ENCODE measurements at regions not wholly inside any gene's neighbourhood (a gene's known extent, or its start where the extent isn't known, plus 50 kb on each side); places are given as distances from the start of the nearest gene placed in this dataset.

DNA sequence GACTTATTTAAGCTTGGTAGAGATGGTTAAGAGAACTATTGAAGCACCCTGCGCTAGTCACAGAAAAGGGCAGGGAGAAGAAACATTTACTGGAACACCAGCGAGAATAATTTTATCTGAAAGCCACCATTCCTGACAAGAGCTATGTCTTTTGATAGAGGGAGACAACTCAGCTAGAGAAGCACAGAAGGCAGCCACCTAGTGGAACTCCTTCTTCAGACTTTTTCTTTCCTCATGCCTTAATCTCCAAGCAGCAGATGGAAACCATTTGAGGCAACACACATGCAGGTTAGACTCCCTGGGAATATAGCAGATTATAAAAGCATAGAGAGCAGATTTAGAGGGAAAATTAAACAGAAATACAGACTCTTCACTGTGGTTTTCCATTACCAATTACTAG lies 813.4 kb downstream of the SLITRK6 start:
- no peak for DNase-seq (ENCODE audit: low read depth)

DNA sequence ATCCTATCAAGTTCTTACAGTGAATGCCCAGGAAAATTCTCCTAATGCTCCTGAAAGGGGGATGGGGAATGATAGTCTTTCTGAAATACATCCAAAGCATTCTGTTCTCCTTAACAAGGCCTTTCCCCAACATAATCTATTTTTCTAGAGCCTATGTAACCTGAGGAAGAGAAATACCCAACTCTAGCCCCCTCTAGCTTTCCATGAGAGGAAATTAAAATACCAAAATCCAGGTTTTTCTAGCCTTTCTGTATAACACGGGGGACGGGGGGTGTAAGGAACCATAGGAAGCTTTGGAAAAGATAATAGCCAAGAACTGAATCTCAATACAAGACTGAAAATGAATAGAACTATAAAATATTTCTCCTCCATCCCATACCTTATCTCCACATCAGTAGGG lies 815.9 kb downstream of the SLITRK6 start:
- DNase-seq (ENCODE audit: low read depth), result no peak

DNA sequence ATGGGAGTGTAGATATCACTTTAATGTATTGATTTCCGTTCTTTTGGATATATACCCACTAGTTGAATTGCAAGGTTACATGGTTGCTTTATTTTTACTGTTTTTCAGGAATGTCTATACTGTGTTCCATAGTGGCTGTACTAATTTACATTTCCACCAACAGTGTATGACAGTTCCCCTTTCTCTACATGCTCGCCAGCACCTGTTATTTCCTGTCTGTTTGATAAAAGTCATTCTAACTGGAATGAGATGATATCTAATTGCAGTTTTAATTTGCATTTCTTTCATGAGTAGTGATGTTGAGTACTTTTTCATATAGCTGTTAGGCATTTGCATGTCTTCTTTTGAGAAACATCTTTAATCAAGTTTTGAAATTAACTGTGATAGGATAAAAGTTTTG lies 818.6 kb downstream of the SLITRK6 start:
- DNase-seq (ENCODE audit: low read depth), result no peak

DNA sequence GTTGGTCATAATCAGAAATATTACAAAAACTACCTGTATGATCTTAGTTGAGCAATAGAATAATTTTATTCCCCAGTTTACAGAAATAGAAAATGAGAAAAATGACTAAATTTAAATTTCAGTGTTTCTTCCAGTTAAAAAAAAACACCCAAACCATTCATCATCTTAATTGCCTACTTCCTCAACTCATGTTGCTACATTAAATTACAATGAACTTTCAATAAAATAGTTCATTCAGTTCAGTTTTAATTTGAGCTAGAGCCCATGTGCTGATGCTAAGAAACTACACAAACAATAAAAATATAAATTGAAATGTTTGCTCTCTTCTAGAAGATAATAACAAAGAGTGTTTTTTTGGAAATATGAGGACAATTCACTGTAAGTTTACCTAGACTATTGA lies 820.4 kb downstream of the SLITRK6 start:
- no peak for DNase-seq (ENCODE audit: low read depth)

DNA sequence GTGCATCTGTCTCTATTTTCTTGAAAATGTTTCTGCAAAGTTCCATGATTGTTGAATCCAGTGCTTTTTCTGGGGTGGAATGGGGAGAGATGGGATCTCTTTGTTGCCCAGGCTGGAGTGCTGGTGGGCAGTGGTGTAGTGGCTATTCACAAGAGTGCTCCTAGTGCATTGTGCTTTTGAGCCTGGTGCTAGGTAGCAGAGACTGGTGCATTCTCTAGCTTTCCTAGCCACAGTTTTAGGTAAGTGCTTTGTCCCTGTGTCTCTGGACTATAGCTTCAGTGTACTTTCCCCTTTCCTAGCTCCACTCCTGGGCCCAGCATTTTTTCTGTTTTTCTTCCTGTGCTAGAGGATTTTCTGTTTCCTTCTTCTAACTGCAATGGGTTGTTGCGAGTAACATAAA lies 825.6 kb downstream of the SLITRK6 start:
- no peak for DNase-seq (ENCODE audit: low read depth)

DNA sequence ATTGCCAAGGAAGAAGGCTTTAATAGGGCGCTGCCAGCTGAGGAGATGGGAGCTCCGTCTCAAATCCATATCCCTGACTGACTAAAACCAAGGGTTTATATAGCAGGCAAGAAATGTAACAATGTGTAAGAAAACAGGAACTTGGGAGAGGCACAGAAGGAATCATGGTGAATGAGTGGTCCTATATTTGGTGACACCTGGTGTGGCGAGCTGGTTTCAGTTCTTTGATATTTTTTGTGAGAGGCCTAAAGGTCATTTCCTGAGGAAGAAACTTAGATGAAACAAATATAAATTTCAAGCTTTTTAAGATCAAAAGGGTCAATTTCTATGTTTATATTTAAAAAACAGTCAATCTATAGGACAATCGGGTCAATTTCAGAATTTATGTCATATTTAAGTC lies 826.3 kb downstream of the SLITRK6 start:
- DNase-seq (ENCODE audit: low read depth), result no peak

DNA sequence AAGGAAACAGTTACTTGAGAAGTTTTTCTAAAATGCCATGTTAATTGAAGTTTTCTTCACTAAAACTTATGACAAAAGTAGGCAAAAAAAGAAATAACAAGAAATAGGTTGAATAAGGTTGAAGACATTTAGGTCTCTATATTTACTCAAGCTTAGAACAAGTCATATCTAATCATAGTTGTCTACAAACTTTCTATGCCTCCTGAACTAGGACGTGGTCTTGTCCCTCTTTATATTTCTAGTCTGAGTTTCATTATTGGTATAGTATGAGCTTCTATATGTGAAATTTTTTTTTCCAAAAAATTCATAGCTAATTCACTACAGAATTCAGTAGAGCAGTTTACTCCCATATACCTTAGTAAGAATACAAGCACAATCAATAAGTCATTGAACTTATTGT lies 836.4 kb downstream of the SLITRK6 start:
- DNase-seq (ENCODE audit: low read depth), result no peak

DNA sequence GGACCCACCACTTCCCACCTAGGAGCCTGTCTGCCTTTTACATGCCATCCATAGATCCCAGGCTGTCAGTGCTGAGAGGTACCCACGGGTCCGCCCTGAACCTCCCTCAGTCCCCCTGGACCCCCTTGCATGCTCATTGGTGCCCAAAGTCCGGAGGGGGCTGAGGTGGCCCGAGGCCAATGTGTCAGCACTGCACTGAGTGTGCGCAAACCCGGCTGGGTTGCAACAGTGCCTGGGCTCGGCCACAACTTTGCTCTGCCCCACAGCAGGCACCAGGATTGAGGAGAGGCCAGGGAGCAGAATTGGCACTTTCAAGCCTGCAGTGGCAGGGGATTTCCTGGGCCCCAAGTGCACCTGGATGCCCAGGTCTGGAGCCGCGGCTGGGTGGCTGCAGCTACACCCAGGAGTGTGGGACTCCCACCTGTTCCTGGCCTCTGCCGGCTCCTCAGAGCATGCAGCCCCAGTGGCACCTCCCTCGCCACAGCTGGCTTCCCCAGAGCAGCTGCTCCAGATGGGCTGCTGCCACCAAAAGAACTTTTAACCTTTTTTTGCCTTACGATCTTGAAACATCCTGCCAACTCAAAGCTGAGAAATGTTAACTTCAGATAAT lies 837.0 kb downstream of the SLITRK6 start:
- DNase-seq (ENCODE audit: low read depth), result no peak

DNA sequence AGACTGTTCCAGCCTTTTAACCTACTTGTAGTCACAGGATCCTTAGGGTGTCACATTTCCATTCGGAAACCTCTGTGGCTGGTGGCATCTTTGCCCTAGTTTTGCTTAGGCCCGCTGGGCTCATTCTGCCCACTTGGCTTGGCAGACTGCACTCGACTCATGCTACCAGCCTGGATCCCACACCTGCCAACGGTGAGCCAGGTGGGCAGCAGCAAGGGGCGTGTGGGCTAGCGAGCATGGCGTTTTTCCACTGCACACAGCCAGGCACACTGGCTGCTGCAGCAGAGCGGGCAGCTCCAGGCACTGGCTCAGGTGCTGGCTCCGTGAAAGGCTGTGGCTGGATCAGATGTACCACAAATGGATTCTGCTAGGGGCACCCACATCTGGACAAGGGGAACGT lies 838.2 kb downstream of the SLITRK6 start:
- DNase-seq (ENCODE audit: low read depth), result no peak

DNA sequence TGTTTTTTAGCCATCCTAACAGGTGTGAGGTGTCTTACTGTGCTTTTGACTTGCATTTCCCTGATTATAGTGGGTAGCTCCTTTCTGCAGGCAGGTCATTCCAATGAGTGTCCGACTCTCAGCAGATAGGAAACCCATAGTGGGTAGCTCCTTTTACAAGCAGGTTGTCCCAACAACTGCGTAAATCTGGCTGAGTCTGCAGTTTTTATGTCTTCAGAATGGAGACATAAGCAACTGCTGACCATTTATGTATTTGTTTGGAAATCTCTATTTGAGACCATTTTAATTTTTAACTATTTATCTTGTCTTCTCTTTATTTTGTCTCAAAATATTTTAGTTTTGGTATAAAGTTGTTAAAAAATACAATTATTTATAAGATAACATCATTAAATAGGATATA lies 839.4 kb downstream of the SLITRK6 start:
- no peak for DNase-seq (ENCODE audit: low read depth)

DNA sequence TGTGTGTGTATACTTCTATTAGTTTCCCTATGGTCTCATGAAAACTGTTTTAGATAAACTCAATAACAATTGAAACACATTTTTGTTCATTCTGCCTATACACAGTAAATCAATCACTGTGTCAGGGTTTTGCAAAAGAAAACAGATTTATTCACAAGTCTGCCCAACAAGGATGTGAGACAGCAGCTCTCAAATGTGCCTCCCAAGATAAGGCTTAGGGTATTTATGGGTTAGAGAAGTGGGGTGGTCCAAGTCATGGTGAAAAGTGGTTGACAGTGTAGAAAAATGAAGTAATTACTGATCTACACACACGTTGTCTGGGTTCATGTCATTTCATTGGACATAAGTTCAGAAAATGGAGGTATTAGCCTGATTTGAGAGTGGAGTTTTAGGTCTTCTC lies 844.6 kb downstream of the SLITRK6 start:
- DNase-seq (ENCODE audit: low read depth), result no peak

DNA sequence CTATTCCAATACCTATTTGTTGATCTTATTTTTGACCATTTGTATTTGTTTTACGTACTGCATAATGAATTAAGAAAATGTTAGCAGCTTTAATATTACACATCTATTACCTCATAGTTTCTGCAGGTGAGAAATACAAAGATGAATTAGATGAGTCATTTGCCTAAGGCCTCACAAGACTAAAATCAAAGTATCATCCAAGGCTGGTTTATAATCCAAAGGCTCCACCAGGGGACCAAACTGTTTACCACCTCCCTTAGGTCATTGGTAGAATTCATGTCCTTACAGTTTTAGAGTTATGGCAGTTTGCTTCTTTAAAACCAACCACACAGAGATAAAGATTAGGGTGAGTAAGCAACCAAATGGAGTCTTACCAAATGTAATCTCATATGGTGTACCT lies 848.1 kb downstream of the SLITRK6 start:
- DNase-seq (ENCODE audit: low read depth), result no peak

DNA sequence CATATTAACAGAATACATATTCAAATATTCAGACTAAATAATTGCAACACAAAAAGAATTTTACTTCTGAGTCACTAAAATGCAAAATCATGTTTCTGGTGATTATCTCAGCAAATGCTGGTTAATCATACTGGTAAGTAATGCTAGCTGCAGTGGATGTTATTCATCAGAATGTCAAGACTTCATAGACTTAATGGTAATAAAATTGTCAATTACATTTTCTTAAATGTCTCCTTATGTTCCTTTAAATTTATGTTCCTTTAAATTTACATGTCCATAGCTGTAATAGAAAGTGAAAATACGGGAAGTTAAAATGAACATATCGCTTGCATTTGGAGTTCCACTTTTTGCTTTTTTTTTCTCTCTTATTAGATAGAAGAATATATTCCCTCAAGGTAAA lies 853.0 kb downstream of the SLITRK6 start:
- no peak for DNase-seq (ENCODE audit: low read depth)

DNA sequence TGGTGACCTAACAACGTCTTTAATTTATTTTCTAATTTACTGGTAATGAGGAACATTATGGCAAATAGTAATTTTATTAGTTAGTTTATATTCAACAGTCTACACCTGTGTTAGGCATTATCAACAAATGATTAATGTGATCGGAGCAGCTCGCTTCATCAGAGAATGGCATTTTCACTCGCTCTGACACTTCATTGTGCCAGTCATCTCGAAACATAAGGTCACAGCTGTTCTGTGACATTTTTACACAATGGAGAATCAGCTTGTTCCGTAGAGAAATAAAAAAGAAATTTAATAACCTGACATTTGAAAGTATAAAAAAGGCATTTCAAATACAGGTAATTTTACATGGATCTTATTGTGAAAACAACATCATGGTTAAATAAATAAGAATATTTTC lies 858.4 kb downstream of the SLITRK6 start:
- DNase-seq (ENCODE audit: low read depth), result no peak

DNA sequence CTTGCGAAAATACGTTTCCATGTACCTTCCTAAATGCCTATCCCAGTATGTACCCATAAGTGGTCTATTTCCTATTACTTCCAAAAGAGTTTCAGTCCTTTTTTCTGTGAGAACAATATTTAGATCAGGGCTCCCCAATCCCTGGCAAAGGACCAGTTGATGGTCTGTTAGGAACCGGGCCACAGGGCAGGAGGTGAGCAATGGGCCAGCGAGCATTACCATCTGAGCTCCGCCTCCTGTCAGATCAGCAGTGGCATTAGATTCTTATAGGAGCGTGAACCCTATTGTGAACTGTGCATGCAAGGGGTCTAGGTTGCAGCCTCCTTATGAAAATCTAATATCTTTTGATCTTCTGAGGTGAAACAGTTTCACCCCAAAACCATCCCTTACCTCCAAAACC lies 859.1 kb downstream of the SLITRK6 start:
- DNase-seq (ENCODE audit: low read depth), result no peak

DNA sequence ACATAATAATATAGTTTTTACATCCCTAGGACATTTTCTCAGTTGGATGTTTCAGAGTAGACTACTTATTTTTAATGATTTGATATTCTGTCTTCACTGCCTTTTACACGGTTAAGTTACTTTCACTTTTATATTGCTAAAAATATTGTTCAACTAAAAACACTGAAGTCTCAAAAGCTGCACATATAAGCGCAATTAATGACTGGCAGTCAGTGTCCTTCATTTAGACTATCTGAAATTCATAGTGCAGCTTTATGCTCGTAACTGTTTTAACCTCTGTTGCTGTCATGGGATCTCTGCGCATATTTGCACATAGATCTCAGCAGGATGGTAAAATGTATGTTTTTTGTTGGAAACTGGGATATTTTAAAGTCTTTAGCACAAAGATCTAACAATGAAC lies 864.3 kb downstream of the SLITRK6 start:
- no peak for DNase-seq (ENCODE audit: low read depth)

DNA sequence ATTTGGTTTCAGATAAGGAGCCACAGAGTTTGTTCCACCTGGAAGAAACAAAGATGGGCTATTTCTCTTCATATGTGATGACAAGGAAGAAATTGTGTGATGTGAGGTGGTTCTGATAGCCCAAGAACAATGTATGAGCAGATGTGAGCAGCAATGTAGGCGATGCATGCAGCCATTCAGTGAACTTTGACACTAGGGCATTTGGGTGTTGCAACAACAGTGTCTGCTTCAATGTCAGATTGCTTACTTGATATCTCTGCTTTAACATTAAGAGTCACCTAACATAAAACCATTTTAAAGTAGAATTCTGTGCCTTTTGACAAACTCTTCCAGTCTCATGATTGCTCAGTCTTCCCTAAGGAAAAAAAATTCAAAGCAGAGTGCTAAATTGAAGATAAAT lies 865.4 kb downstream of the SLITRK6 start:
- DNase-seq (ENCODE audit: low read depth), result no peak

DNA sequence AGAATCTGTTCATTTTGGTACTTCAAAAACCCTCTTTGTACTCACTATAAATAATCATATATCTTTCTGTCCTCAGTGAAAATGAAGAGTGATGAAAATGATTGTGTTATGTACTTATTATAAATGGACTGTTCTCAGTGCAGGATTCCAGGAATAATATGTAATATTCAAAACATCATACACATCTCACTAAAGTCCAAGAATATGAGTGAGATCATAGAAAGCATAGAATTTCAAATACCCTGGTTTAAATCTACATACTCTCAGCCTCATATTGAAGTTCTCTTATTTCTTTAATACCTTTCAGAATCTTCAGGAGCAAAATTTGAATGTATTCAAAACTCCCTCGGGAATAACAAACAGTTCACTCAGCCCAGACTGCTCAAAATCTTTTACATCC lies 868.0 kb downstream of the SLITRK6 start:
- no peak for DNase-seq (ENCODE audit: low read depth)

DNA sequence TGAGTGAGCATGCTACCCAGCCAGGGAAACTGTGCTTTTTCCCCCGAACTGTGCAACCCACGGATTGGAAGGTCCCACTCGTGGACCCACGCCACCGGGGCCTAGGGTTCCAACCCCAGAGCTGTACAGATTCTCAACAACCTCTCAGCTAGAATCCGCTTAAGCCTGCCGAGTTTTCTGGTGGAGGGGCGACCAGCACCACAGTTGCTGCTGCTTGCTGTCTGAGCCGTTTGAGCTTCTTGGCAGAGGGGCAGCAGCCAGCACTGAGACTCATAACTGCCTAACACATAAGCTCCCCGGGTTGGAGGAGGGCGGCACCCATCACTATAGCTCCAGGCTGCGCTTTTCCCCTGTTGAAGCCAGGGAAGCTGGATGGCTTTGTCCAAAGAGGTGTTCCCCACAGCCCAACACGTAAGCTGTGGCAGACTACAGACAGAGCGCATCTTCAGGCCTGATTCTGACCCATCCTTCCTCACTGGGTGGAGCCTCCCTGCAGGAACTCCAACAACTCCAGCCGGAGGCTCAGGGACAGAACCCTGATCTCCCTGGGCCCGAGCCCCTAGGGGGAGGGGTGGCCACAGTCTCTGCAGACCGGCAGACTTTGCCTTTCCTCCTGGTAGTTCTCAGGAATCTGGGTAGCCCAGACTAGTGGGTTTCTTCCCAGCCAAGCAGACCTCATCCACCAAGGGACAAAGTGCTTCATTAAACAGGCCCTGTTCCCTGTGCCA lies 871.6 kb downstream of the SLITRK6 start:
- DNase-seq (ENCODE audit: low read depth), result no peak

DNA sequence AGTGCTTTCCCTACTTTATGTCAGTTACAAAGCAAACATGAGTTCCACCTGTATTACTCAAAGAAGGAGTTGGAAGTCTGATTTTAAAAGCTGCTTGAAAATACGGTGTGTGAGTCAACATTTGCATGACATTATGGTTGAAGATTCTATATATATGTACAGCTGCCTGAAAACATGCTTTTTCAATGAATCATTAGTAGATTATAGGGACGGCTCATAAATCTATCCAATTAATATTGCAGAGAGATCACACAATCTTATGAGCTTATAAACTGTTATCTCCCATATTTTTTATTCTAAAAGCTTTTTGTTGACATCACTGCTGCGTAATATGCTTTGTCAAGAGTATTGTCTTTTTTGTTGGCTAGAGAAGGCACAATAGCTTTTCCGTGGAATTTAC lies 873.8 kb downstream of the SLITRK6 start:
- DNase-seq (ENCODE audit: low read depth), result no peak

DNA sequence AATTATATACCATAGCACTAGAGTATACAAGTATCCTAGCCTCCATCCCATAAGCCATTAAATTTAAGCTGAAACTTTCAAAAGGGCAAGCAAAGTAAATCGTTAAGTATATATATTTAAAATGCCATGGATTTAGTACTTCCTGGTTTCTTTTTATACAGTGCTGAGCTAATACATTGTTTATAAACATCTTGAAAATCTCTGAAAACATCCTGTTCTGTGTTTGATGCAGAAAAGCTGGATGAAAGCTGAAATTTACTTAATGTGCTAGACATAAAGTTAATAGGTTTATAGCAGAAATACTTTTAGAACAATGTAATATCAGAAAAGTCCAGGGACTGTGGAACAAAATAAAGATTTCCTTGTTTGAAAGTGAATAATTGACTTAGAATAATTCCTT lies 875.4 kb downstream of the SLITRK6 start:
- no peak for DNase-seq (ENCODE audit: low read depth)

DNA sequence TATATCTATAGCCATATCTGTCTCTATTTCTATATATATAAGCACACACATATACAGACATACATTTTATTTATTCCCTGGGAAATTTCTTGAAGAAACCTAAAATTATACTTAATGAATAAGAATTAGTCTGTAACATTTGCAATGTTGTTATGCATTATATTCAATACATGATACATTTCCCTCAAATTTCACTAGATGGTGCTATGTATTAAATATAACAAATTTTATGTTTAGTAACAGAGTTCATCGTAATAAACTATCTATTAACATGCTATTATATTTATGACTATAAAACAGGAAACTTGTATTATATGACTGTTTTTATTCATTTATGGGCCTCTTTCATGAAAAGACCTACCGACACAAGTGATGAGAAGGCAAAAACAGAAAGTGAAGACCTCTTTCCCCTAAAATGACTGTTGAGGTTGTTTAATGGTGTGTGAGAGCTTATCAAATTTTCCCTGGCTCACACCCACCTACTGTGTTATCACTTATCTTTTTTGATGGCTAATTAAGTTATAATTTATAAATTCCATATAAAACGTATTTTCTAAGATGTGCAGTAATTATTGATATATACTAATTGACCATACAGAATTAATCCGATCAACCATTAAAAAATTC lies 881.9 kb downstream of the SLITRK6 start:
- DNase-seq (ENCODE audit: low read depth), result peak; percentile 24

DNA sequence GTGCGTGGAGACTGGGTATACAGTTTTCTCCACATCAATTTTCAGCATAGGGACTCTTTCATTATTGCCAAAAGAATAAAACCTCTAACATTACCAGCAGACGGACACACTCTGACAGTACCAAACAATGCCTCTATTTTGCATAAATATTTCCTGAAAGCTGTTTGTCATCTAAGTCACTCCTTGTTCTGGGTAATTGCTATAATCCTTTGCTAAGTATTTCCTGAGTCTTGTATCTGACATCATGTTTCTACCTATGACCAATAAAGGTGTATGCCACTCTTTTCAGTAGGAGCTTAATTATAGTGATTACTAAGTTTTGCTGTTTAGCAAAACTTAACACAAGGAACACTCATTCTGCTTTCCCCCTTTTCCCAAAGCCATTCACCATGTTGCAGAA lies 886.5 kb downstream of the SLITRK6 start:
- no peak for DNase-seq (ENCODE audit: low read depth)
